HCT116 (cell line): ENCODE measurements at regions not wholly inside any gene's neighbourhood (a gene's known extent, or its start where the extent isn't known, plus 50 kb on each side); places are given as distances from the start of the nearest gene placed in this dataset.

ENCODE experiments used
- ATAC-seq: fragments of 200-7000 bp; cut with Tn5 transposase; 2 replicates; pipeline ENCODE4 v1.9.1; 2020; ENCODE audit warnings: mild to moderate bottlenecking, moderate library complexity
- BruUV-seq: library from RNA; stranded (reverse); fragments of 400-500 nt; replicated peaks from 2 replicates; lab custom pipeline; 2021; lab: Mats Ljungman, UMichigan
- CTCF ChIA-PET: fragments of 300-600 bp; sonication (Branson Sonifier 250); formaldehyde crosslinking; loops from one replicate; lab custom pipeline; 2021; ENCODE audit warnings: antibody characterized with exemption; lab: Charles Lee
- POLR2A ChIA-PET: fragments of 300-600, 350-600 bp; sonication (Branson Sonifier 250); formaldehyde crosslinking; loops from one replicate; lab custom pipeline; 2021; ENCODE audit warnings: antibody characterized with exemption; lab: Charles Lee
- RAD21 ChIA-PET, 2 experiments: fragments of 300-600 bp; sonication (Branson Sonifier 250); formaldehyde crosslinking; loops; one replicate each; lab custom pipeline; 2023; ENCODE audit warnings: low total read pairs in 2 of 2; ENCODE audit not compliant: uncharacterized antibody in 2 of 2, unreplicated experiment in 2 of 2, low non-redundant PET in 1 of 2; lab: Charles Lee
- DNase-seq: peaks from one replicate; pipeline ENCODE4 v3.0.0-alpha.2; 2010; ENCODE audit warnings: low read depth, low spot score
- H2AFZ ChIP-seq: fragments of 200-600 bp; shearing (Covaris generic), sonication (generic); 2 replicates; pipeline ENCODE4 v1.6.1; 2017; ENCODE audit warnings: low read depth, mixed run types, mixed read lengths, antibody characterized with exemption, low read length; ENCODE audit not compliant: poor library complexity, severe bottlenecking
- H3K27ac ChIP-seq: 2 replicates; pipeline ENCODE4 v1.5.1; 2012; ENCODE audit warnings: low read depth, low read length
- H3K27me3 ChIP-seq: fragments of 200-600 bp; sonication (generic); 2 replicates; pipeline ENCODE4 v1.6.1; 2016; ENCODE audit warnings: mixed run types, low read length, mixed read lengths; ENCODE audit not compliant: insufficient read depth
- H3K36me3 ChIP-seq, 2 experiments: fragments of 200-500 bp in 1 of 2; fragments of 200-600 bp in 1 of 2; sonication (Bioruptor generic) in 1 of 2; sonication (generic) in 1 of 2; 2 replicates each; pipeline versions ENCODE4 v1.5.1 to v1.6.1; 2014 to 2016; ENCODE audit warnings: low read length in 2 of 2, inconsistent platforms in 1 of 2, mixed read lengths in 1 of 2, mixed run types in 1 of 2; ENCODE audit not compliant: insufficient read depth in 2 of 2, control insufficient read depth in 1 of 2
- H3K4me1 ChIP-seq, 2 experiments: fragments of 200-600 bp in 1 of 2; sonication (generic) in 1 of 2; 2 replicates each; pipeline versions ENCODE4 v1.5.1 to v1.6.1; 2012 to 2017; ENCODE audit warnings: low read length in 2 of 2, inconsistent platforms in 1 of 2, mild to moderate bottlenecking in 1 of 2, mixed read lengths in 1 of 2, mixed run types in 1 of 2, moderate library complexity in 1 of 2; ENCODE audit not compliant: insufficient read depth in 2 of 2, control insufficient read depth in 1 of 2
- H3K4me2 ChIP-seq: fragments of 200-600 bp; sonication (generic); 2 replicates; pipeline ENCODE4 v1.6.1; 2017; ENCODE audit warnings: mixed run types, low read length, mixed read lengths
- H3K4me3 ChIP-seq, 2 experiments: fragments of 200-600 bp in 1 of 2; sonication (generic) in 1 of 2; replicated peaks in 1 of 2; 2 replicates each; pipeline ENCODE4 v1.5.1; 2011 to 2016; ENCODE audit warnings: low read length in 2 of 2, control low read depth in 1 of 2, low read depth in 1 of 2, mild to moderate bottlenecking in 1 of 2, mixed read lengths in 1 of 2, mixed run types in 1 of 2
- H3K79me2 ChIP-seq: fragments of 200-600 bp; sonication (generic); 2 replicates; pipeline ENCODE4 v1.6.1; 2017; ENCODE audit warnings: mild to moderate bottlenecking, mixed run types, low read length, moderate library complexity, mixed read lengths; ENCODE audit not compliant: insufficient read depth
- H3K9ac ChIP-seq: fragments of 200-600 bp; sonication (generic); 2 replicates; pipeline ENCODE4 v1.6.1; 2016; ENCODE audit warnings: low read length, mixed read lengths
- H3K9me2 ChIP-seq: fragments of 200-600 bp; sonication (generic), shearing (Covaris generic); 2 replicates; pipeline ENCODE4 v1.6.1; 2017; ENCODE audit warnings: mixed run types, mild to moderate bottlenecking, moderate library complexity; ENCODE audit not compliant: insufficient read depth
- H3K9me3 ChIP-seq, 2 experiments: fragments of 200-500 bp in 1 of 2; fragments of 200-600 bp in 1 of 2; sonication (Bioruptor generic) in 1 of 2; sonication (generic) in 1 of 2; 2 replicates each; pipeline ENCODE4 v1.6.1; 2014 to 2017; ENCODE audit warnings: low read length in 2 of 2, mixed read lengths in 2 of 2, inconsistent platforms in 1 of 2, low read depth in 1 of 2, mild to moderate bottlenecking in 1 of 2, mixed run types in 1 of 2, moderate library complexity in 1 of 2; ENCODE audit not compliant: control insufficient read depth in 1 of 2, insufficient read depth in 1 of 2
- H4K20me1 ChIP-seq: fragments of 200-600 bp; sonication (generic), shearing (Covaris generic); 2 replicates; pipeline ENCODE4 v1.6.1; 2017; ENCODE audit warnings: mixed run types, mild to moderate bottlenecking, moderate library complexity; ENCODE audit not compliant: insufficient read depth
- CBX3 ChIP-seq: IDR thresholded peaks from 2 replicates; pipeline ENCODE4 v1.6.1; 2012; ENCODE audit warnings: low read depth
- CEBPB ChIP-seq: IDR thresholded peaks from 2 replicates; pipeline ENCODE4 v1.6.1; 2012; ENCODE audit warnings: low read depth
- EGR1 ChIP-seq: IDR thresholded peaks from 2 replicates; pipeline ENCODE4 v1.6.1; 2012; ENCODE audit warnings: low read depth
- ELF1 ChIP-seq: IDR thresholded peaks from 2 replicates; pipeline ENCODE4 v1.6.1; 2012; ENCODE audit warnings: low read depth, borderline replicate concordance
- JUND ChIP-seq: IDR thresholded peaks from 2 replicates; pipeline ENCODE4 v1.6.1; 2012
- POLR2A ChIP-seq: IDR thresholded peaks from 2 replicates; pipeline ENCODE4 v1.7.0; 2011; ENCODE audit warnings: borderline replicate concordance; ENCODE audit not compliant: insufficient read depth, insufficient read length; ENCODE audit errors: extremely low read depth
- SIN3A ChIP-seq: IDR thresholded peaks from 2 replicates; pipeline ENCODE4 v1.6.1; 2012; ENCODE audit warnings: low read depth
- SRF ChIP-seq: IDR thresholded peaks from 2 replicates; pipeline ENCODE4 v1.6.1; 2012; ENCODE audit warnings: low read depth
- TCF7L2 ChIP-seq: IDR thresholded peaks from 2 replicates; pipeline ENCODE4 v1.7.0; 2011; ENCODE audit warnings: borderline replicate concordance, inconsistent platforms; ENCODE audit not compliant: insufficient read depth, insufficient read length; ENCODE audit errors: extremely low read depth
- YY1 ChIP-seq: IDR thresholded peaks from 2 replicates; pipeline ENCODE4 v1.6.1; 2011; ENCODE audit warnings: low read length, low read depth, moderate library complexity, mild to moderate bottlenecking; ENCODE audit not compliant: insufficient replicate concordance; ENCODE audit errors: extremely low read depth
- ZFX ChIP-seq: fragments of 450-650 bp; IDR thresholded peaks from 2 replicates; pipeline ENCODE4 v1.6.1; 2017
- ZNF274 ChIP-seq: fragments of 200-500 bp; sonication (Bioruptor generic); IDR thresholded peaks from 2 replicates; pipeline ENCODE4 v1.6.1; 2014; ENCODE audit warnings: mild to moderate bottlenecking, low read depth, low read length, inconsistent platforms
- intact Hi-C: fragments of 100-400 bp; cut with micrococcal nuclease; formaldehyde crosslinking; loops from 2 replicates; pipeline ENCODE4 v1.10.0; 2022
- TF ChIP-seq, protein P1 (sequence below): IDR thresholded peaks from 2 replicates; pipeline ENCODE4 v1.6.1; 2011; ENCODE audit warnings: mild to moderate bottlenecking, low read length, moderate library complexity; ENCODE audit not compliant: insufficient replicate concordance; ENCODE audit errors: extremely low read depth
- TF ChIP-seq, protein P2 (sequence below), 3 experiments: fragments of 200-600 bp in 1 of 3; sonication (generic) in 1 of 3; IDR thresholded peaks in 2 of 3; conservative IDR thresholded peaks in 1 of 3; 2 replicates each; pipeline ENCODE4 v1.5.1; 2012 to 2017; ENCODE audit warnings: low read depth in 2 of 3, low read length in 2 of 3, antibody characterized with exemption in 1 of 3, borderline replicate concordance in 1 of 3, control low read depth in 1 of 3, mild to moderate bottlenecking in 1 of 3, mixed read lengths in 1 of 3, mixed run types in 1 of 3, moderate library complexity in 1 of 3; ENCODE audit not compliant: insufficient read depth in 1 of 3
- TF ChIP-seq, protein P3 (sequence below): IDR thresholded peaks from 2 replicates; pipeline ENCODE4 v1.6.1; 2012; ENCODE audit warnings: low read depth
- TF ChIP-seq, protein P4 (sequence below): IDR thresholded peaks from 2 replicates; pipeline ENCODE4 v1.6.1; 2012
- TF ChIP-seq, protein P5 (sequence below): IDR thresholded peaks from 2 replicates; pipeline ENCODE4 v1.6.1; 2012

DNA sequence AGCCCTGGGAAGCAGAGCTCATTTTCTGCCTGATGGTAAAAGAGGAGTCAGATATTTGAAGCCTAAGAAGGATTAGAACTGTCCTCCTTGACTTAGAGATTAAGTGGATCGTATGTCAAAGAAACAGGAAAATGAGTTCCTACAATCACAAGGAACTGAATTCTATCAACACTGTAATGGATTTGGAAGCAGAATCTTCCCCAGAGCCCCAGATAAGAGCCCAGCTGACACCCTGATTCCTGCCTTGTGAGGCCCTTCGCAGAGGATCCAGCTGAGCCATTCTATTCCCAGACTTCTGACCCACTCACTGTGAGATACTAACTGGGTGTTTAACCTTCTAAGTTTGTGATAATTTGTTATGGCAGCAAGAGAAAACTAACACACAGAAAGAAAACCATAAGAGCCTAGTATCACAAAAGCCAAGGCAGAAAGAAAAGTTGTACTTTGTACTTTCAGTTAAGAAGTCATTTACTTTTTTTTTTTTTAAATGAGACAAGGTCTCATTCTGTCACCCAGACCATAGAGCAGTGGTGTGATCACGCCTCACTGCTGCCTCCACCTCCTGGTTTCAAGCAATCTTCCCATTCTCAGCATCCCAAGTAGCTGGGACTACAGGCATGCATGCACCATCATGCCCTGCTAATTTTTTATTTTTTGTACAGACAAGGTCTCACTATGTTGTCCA lies 61.1 kb upstream of the ZBTB20 start:
- RAD21 ChIA-PET: no interaction called here
- no peaks in the 10 kb centered on the region for H4K20me1 ChIP-seq

More for the DNA sequence above, 61.1 kb upstream of the ZBTB20 start:
- Histone ChIP-seq H3K27ac (no peak overlapping the region), H3K9me2 (no peaks in the 10 kb centered on the region), H3K27me3 (no peaks in the 10 kb centered on the region), H2AFZ (no peak overlapping the region), H3K4me3 (no peak overlapping the region), H3K9me3 (no peaks in the 10 kb centered on the region), H3K4me2 (no peak overlapping the region), H3K79me2 (no peaks in the 10 kb centered on the region), H3K4me1 (no peaks in the 10 kb centered on the region), H3K36me3 (no peaks in the 10 kb centered on the region), H3K9ac (no peak overlapping the region)
- DNase-seq: no peak
- ChIA-PET CTCF (no interaction called here), POLR2A (no interaction called here)
- BruUV-seq: no TSS peak
- no peak for ATAC-seq
- TF ChIP-seq CBX3 (no peak), TCF7L2 (no peak), ELF1 (no peak), JUND (no peak), YY1 (no peak), POLR2A (no peak), CEBPB (no peak), SIN3A (no peak), ZFX (no peak), SRF (no peak), ZNF274 (no peak), EGR1 (no peak)
- TF ChIP-seq, protein P1, sequence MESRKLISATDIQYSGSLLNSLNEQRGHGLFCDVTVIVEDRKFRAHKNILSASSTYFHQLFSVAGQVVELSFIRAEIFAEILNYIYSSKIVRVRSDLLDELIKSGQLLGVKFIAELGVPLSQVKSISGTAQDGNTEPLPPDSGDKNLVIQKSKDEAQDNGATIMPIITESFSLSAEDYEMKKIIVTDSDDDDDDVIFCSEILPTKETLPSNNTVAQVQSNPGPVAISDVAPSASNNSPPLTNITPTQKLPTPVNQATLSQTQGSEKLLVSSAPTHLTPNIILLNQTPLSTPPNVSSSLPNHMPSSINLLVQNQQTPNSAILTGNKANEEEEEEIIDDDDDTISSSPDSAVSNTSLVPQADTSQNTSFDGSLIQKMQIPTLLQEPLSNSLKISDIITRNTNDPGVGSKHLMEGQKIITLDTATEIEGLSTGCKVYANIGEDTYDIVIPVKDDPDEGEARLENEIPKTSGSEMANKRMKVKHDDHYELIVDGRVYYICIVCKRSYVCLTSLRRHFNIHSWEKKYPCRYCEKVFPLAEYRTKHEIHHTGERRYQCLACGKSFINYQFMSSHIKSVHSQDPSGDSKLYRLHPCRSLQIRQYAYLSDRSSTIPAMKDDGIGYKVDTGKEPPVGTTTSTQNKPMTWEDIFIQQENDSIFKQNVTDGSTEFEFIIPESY: no peak
- TF ChIP-seq, protein P2, sequence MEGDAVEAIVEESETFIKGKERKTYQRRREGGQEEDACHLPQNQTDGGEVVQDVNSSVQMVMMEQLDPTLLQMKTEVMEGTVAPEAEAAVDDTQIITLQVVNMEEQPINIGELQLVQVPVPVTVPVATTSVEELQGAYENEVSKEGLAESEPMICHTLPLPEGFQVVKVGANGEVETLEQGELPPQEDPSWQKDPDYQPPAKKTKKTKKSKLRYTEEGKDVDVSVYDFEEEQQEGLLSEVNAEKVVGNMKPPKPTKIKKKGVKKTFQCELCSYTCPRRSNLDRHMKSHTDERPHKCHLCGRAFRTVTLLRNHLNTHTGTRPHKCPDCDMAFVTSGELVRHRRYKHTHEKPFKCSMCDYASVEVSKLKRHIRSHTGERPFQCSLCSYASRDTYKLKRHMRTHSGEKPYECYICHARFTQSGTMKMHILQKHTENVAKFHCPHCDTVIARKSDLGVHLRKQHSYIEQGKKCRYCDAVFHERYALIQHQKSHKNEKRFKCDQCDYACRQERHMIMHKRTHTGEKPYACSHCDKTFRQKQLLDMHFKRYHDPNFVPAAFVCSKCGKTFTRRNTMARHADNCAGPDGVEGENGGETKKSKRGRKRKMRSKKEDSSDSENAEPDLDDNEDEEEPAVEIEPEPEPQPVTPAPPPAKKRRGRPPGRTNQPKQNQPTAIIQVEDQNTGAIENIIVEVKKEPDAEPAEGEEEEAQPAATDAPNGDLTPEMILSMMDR (IDR thresholded peaks at IDR 0.05 in 2 of 3, conservative IDR thresholded peaks at IDR 0.05 in 1 of 3; ENCODE audit: borderline replicate concordance in 1 of 3, insufficient read depth in 1 of 3, low read depth in 2 of 3, low read length in 2 of 3): no peak
- TF ChIP-seq, protein P3, sequence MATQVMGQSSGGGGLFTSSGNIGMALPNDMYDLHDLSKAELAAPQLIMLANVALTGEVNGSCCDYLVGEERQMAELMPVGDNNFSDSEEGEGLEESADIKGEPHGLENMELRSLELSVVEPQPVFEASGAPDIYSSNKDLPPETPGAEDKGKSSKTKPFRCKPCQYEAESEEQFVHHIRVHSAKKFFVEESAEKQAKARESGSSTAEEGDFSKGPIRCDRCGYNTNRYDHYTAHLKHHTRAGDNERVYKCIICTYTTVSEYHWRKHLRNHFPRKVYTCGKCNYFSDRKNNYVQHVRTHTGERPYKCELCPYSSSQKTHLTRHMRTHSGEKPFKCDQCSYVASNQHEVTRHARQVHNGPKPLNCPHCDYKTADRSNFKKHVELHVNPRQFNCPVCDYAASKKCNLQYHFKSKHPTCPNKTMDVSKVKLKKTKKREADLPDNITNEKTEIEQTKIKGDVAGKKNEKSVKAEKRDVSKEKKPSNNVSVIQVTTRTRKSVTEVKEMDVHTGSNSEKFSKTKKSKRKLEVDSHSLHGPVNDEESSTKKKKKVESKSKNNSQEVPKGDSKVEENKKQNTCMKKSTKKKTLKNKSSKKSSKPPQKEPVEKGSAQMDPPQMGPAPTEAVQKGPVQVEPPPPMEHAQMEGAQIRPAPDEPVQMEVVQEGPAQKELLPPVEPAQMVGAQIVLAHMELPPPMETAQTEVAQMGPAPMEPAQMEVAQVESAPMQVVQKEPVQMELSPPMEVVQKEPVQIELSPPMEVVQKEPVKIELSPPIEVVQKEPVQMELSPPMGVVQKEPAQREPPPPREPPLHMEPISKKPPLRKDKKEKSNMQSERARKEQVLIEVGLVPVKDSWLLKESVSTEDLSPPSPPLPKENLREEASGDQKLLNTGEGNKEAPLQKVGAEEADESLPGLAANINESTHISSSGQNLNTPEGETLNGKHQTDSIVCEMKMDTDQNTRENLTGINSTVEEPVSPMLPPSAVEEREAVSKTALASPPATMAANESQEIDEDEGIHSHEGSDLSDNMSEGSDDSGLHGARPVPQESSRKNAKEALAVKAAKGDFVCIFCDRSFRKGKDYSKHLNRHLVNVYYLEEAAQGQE: no peak
- TF ChIP-seq, protein P4, sequence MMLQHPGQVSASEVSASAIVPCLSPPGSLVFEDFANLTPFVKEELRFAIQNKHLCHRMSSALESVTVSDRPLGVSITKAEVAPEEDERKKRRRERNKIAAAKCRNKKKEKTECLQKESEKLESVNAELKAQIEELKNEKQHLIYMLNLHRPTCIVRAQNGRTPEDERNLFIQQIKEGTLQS: no peak
- TF ChIP-seq, protein P5, sequence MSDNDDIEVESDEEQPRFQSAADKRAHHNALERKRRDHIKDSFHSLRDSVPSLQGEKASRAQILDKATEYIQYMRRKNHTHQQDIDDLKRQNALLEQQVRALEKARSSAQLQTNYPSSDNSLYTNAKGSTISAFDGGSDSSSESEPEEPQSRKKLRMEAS: no peak
- intact Hi-C loops: no loop called here
